CD4-positive, alpha-beta T cell treated with Interferon alpha-2 for 1 hour (primary cell): ENCODE measurements at regions not wholly inside any gene's neighbourhood (a gene's known extent, or its start where the extent isn't known, plus 50 kb on each side); places are given as distances from the start of the nearest gene placed in this dataset.

Source experiments
- DNase-seq, 2 donors: peaks; one replicate each; pipeline ENCODE4 v3.0.0-alpha.2; 2020 to 2022

DNA sequence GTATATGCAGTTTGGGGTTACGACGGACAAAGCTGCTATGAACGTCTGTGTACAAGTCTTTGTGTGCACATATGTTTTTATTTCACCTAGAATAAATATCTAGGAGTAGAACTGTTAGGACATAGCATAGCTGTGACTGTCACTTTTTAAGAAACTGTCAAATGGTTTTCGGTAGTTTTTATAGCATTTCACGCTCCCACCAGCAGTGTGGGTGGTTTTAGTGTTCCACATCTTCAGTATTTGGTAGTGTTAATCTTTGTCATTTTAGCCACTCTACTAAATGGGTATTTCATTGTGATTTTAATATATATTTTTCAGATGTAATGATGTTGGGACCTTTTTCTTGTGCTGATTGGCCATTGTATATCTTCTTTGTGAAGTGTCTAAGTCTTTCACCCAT, 109.1 kb upstream of the BCAT1 start:
- DNase-seq, result no peak

DNA sequence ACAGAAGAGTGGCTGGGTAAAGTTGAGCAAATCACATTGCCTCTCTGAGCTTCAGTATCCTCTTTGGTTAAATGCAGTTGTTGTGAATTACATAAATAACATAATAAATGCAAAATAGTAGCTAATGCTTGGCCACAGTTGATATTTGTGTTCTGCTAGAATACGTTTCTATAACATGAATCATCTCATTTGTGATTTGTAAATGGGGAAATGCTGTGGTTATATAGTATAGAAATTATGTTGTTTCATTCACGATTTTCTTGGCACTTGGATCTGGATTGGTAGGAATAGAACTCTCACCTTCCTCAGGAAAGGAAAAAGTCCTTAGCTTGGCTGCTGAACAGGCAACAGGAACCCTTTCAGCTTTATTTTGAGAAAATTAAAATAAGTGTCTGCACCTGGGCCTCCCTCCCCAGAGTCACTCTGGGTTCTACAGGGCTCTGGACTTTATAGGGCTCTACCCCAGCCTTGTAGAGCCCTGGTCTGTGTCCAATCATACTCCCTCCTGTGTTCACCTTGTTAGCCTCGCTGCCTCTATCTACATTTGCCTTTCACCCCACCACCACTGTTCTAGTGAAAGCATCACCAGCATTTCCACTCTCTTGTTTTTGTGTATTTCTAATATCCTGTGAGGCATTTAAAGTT, 107.7 kb upstream of the BCAT1 start:
- DNase-seq, result no peak

DNA sequence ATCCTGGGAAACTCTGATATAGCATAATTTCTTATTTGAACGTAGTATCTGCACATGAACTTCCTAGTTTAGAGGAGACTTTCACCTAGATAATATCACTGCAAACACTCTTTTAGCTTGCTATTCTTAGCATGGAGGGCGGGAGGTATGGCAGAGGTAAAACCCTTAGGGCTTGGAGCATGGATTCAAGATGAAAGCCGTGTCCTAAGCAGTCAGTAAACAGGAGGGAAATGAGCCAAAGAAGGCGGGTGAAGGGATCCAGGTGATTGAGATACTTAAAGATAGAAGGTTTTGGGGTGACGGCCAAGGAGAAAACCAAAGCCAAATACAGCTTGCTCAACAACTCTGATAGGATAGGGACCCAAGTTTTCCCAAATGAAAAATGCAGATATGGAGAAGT, 107.1 kb upstream of the BCAT1 start:
- no peak for DNase-seq

DNA sequence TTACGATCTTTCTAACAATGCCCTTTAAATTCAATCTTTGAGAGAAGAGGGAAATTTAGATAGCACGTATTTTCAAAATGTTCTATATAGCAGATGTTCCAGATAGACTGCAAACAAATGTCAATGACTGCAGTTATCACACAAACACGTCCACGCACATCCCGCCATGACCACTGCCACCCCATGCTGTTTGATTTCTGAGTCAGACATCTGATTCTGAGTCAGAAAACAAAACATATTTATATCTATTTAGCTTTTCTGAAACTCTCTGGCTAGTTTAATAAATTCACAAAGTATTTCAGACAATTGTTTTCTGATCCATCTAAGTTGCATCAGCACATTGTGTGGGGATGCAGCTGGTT, 105.9 kb upstream of the BCAT1 start:
- peak in 1 of 2 donors; percentile 39 for DNase-seq

DNA sequence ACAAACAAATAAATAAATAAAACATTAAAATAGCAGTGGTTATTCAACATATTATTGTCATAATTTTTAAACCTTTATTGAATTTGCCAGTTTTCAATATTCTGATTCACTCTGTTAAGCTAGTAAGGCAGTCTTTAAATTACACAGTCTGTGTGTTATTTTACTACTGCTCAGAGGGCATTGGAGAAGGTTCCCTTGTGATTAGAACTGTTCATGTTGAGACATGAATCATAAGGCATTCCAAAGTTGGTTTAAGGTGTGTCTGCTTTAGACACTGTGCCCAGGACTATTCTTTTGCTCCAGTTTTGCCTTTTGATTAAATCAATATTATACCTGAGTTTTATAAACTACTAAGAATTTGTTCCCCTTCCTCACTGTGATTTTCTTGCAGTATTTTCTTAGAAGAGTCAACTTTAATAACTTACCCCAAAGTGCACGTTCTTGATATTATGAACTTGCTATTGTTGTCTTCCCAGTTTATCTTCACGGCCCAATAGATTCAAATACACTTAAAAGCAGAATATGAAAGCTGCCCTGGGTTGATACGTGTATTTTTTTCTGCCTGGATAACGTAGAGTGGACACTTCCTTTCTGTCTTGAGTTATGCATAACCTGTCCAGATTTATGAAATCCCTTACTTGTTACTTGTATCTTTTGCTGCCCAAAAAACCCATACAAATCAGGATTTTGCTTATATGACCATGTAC, 105.3 kb upstream of the BCAT1 start:
- no peak for DNase-seq

DNA sequence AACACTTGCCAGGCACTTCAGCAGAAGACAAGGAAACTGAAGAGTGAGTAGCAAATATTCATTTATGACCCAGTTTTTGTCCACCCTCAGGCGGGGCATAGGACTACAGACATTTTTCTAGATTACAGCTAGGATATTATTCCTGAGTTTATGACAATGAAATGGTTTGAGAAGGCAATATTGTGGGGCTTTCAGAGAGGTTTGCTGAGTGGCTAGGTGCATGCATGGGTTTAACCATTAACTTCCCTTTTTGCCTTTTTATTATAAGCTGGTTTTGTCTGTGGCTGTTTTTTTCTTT, 104.0 kb upstream of the BCAT1 start:
- peak in 1 of 2 donors; percentile 36 for DNase-seq

DNA sequence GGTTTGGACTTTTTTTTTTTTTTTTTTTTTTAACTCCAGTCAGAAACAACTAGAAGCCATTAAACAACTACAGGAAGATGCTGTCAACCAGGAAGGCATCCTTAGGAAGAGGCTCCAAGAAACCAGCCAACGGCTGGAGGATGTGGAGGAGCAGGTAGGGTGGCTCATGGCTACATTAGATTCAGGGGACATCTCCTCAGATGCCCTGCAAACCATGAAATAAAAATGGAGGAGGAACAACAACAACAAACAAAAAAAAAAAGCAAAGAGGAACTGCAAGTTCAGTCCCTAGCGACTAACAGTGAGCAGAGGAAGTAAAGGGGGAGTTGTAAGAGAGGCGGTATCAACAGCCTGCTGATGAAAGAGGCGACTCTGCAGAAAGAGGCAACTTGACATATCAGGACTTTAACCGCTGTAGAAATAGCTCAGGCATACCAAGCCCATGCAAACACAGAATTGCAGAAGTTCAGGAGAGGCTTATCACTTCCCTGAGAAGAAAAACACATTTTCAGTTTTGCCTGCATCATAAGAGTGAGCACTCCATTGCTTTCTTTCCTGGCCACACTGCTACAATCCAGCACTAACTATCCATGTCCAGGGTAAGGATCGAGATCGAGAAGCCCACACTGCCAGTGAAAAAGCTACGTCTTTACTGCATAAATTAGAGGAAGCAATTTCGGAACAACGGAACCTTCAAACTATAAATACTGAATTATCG, 103.5 kb upstream of the BCAT1 start:
- peak; percentile 78 to 79 for DNase-seq

DNA sequence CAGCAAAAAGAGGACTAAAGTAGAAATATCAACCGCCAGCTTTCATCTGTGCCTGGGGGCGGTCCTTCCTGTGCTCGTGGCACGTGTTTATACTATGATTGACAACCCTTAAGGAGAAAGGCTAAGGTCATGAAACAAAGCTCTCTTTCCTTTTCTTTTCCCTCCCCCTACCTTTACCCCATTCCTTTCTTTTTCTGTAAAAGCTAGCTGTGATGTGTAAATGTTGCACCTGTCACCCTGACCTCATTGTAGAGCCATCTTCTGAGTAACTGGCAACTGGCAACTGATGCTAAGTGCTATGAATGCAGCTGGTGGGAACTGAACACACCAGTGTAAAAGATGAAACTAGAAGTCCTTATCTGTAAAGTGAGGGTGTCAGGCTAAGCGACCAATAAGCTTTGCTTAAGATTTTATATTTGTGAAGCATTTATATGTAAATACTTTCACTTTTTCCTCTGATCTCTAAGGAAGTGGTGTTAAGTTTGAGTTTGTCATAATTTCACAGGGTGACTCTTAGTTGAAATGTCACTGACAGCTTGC, 102.8 kb upstream of the BCAT1 start:
- peak; percentile 55 to 81 for DNase-seq

DNA sequence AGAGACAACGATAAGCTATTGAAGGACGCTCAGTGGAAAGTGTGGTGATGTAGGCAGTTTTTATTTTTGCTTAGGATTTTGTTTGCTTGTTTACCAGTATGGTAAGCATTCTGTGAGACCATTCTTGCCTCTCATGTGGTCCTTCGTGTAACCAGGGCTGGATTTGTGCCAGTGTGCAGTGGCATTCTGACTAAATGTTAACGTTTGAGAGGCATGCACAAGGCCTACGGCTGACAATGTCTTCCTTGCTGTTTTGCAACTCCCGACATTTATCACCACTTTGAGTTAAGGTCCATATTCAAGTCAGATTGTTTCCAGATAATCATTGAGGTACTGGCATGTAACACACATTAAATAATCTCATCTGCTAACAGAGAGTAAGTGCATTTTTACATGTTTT, 102.3 kb upstream of the BCAT1 start:
- DNase-seq, result no peak

DNA sequence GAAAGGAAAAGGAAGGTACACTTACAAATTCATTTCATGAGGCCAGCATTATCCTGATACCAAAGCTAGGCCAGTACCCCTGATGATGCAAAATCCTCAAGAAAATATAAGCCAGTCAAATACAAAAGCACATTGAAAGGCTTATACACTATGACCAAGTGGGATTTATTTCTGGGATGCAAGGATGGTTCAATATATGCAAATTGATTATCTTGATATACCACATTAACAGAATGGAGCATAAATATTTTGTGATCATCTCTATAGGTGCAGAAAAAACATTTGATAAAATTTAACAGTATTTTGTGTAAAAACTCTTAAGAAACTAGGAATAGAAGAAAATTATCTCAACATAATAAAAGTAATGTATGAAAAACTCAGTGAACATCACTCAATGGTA, 97.0 kb upstream of the BCAT1 start:
- DNase-seq, result no peak

DNA sequence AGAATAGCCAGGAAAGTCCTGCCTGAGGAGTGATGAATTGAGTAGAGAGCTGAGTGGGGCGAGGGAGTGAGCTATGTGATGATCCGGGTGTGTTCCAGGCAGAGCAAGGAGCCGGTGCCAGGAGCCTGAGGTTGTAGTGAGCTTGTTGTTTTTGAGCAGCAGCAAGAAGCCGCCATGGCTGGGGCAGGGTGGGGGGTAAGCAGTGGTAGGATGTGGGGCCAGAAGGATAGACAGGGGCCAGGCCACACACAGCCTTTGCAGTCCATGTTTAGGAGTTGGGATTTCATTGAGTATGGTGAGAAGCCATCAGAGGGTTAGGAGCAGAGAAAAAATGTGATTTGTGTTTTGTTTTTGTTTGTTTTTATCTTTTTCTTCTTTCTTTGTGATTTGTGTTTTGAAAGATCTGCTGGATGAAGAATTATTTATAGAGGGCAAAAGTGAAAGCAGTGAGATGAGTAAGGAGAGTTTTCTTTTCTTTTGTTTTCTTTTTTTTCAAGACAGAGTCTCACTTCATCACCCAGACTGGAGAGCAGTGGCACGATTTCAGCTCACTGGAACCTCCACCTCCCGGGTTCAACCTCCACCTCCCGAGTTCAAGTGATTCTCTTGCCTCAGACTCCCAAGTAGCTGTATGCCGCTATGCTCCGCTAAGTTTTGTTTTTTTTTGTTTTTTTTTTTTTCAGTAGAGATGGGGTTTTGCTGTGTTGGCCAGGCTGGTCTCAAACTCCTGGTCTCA, 92.3 kb upstream of the BCAT1 start:
- no peak for DNase-seq

DNA sequence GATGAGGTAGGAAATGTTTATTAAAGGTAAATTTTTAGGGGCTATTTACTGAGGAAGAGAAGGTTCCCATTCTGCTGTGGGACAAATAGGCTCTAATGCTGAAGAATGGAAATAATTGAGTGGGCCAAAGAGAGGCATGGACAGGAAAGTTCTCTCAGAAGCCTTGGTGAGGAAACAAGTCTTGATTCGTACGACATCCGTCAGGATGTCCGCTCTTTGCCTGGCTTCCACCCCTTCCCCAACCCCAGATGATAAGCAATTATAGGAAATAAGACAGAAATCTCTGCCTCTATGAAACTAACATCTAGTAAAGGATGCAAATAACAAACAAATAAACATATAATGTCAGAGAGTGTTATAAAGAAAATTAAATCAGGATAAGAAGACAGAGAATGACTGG, 91.7 kb upstream of the BCAT1 start:
- no peak for DNase-seq

DNA sequence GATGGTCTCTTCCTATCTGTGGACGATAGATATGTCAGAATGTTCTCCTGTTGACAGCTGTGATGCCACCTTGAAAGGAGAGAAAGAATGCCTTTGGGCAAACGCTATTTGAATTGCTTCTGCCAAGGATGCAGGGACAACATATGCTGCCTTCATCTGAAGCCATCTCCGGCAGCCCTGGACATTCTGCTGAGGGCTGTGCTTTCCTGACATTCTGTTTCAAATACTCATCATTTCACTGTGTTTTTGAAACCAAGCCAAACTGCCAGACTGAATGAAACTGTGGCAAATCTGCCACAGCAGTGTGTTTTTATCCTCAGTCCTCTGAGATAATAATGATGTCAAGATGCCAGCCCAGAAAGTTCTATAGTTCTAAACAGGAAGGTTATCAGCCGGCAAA, 85.8 kb upstream of the BCAT1 start:
- DNase-seq, result no peak

DNA sequence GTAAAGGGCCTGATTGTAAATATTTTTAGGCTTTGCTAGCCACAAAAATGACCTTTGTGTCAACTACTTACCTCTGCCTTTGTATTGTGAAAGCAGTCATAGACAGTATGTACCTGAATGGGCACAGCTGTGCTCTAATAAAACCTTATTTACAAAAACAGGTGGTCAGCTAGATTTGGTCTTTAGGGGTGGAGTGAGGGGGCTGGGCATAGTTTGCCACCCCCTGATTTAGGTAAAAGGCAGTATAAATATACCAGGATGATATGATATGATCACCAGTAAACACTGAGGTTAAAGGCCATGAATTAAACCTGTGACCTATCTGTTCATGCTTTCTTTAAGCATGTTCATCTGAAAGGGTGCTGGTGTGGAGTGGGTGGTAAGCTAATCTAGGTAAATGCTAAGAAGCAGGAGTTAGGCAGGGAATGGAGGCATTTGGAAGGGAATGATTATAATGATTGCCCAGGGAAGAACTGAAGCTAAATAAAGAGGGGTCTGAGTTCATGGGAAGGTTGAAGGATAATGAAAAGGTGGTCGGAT, 77.1 kb upstream of the BCAT1 start:
- no peak for DNase-seq

DNA sequence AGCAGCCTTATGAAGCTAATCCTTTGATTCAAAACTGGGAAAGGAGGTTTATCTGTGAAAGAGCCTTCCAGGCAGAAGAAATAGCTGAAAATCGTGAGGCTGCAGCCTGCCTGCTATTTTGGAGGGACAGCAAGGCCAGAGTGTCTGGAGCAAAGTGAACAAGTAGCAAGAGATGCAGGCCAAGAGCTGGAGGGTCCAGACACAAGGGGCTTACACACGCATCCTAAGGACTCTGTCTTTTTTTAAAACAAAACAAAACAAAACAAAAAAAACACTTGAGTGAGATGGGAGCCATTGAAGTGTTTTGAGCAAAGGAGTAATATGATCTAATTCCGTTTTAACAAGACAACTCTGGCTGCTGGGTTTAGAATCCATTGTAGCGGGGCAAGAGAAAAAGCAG, 76.4 kb upstream of the BCAT1 start:
- DNase-seq, result no peak

DNA sequence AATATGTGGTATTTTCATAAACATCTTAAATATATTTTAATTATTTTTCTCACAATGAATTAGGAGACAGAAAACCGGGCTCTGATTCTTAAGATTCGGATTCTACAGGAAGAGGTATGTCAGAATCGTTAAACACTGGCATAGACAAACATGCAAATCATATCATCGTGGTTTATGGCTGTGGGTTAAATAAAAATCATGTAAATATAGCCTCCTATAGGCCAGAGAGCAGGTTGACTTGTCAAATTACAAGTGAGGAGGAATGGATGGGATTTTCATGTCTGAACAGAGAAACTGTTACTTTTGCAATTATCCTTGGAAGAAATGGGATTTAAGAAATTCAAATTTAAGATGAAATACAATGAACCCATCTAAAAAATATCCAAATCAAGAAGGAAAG, 74.9 kb upstream of the BCAT1 start:
- no peak for DNase-seq

DNA sequence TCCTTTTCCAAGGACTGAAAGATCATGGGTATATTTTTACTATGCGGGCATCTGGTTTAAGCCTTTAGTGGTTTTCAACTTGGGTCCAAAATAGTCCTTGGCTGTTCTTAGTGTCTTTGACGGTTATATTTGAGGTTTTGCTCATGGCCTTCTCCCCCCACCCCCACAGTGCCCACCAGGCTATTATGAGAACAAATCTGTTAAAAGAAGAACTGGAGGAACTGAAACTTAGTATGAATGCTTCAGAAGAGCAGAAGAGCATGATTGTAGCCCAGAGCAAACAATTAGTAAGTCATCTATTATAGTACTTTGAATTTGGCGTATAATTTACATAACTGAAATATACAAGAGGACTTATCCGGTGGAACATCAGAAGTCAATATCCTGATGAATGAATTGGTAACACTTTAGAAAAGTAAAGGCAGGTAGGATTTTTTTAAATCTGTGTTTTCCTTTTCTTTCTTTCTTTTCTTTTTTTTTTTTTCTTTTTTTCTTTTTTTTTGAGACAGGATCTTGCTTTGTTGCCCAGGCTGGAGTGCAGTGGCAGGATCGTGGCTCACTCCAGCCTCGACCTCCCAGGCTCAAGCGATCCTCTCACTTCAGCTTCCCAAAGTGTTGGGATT, 71.8 kb upstream of the BCAT1 start:
- peak in 1 of 2 donors; percentile 12 for DNase-seq

DNA sequence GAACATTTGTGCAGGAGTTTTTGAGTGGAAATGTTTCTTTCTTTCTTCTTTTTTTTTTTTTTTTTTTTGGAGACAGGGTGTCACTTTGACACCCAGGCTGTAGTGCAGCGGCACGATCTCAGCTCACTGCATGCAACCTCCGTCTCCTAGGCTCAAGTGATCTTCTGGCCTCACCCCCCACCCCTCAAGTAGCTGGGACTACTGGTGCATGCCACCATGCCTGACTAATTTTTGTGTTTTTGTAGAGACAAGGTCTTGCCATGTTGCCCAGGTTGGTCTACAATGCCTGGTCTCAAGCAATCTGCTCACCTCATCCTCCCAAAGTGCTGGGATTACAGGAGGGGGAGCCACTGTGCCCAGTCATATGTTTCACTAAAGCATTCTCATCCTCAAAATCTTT, 69.2 kb upstream of the BCAT1 start:
- no peak for DNase-seq

DNA sequence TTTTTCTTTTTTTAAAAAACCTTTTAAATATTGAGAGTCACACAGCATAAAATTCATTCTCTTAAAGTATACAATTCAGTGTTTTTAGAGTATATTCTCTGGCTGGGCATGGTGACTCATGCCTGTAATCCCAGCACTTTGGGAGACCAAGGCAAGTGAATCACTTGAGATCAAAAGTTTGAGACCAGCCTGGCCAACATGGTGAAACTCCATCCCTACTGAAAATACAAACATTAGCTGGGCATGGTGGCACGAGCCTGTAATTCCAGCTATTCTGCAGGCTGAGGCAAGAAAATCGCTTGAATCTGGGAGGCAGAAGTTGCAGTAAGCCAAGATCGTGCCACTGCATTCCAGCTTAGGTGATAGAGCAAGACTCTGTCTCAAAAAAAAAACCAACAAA, 68.4 kb upstream of the BCAT1 start:
- DNase-seq, result no peak

DNA sequence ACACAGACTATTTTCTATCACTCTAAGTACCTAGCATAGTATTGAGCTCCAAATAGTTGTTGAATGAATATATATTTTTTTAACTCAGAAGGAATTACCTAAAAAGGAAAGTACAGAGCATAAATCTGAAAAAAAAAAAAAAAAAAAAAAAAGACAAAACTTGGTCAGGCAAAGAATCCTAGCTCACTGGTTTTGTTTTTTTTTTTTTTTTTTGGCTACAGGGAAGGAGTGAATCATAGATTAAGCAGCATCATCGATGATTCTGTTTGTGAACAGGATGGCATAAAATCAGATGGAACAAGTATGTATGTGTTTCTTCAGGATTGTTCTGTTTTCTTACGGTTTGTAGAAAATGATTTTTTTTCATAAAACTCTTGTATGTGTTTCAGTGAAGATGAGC, 66.1 kb upstream of the BCAT1 start:
- no peak for DNase-seq

DNA sequence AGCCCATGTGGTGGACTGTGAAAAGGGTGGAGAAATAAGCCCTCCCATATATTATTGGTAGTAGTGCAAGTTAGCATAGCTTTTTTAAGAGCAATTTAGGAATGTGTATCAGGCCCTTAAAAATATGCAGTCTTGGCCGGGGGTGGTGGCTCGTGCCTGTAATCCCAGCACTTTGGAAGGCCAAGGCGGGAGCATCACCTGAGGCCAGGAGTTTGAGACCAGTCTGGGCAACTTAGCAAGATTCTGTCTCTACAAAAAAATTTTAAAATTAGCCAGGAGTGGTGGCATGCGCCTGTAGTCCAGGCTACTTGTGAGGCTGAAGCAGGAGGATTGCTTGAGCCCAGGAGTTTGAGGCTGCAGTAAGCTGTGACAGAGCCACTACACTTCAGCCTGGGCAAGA, 64.2 kb upstream of the BCAT1 start:
- DNase-seq, result no peak

DNA sequence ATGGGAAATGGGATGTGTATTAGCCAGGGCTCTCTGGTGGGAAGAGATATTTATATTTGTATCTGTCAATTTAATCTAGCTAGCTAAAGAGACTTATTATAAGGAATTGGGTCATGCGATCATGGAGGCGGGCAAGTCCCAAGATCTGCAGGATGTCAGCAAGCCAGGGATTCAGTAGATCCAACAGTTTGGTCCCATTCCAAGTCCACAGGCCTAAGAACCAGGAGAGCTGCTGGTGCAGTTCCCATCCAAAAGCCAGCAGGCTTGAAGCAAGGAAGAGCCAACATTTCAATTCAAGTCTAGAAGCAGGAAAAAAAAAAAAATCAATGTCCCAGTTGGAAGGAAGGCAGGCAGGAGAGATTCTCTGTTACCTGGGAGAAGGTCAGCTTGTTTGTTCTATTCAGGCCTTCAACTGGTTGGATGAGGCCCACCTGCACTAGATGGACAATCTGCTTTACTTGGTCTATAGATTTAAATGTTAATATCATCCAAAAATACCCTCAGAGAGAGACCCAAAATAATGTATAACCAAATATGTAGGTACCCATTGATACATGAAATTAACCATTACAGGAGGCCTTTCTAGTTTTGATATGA, 60.7 kb upstream of the BCAT1 start:
- DNase-seq, result no peak
